DMS 273 treated with DMSO at 0.1 percent for 48 hours (cell line): ENCODE measurements at regions not wholly inside any gene's neighbourhood (a gene's known extent, or its start where the extent isn't known, plus 50 kb on each side); places are given as distances from the start of the nearest gene placed in this dataset.

Experiments
- DNase-seq: peaks from one replicate; lab custom pipeline; 2025; lab: John Stamatoyannopoulos, UW

GRCh38 chr7:80984619-80985018 is 65.8 kb upstream of the SEMA3C start:
- no peak for DNase-seq

DNA sequence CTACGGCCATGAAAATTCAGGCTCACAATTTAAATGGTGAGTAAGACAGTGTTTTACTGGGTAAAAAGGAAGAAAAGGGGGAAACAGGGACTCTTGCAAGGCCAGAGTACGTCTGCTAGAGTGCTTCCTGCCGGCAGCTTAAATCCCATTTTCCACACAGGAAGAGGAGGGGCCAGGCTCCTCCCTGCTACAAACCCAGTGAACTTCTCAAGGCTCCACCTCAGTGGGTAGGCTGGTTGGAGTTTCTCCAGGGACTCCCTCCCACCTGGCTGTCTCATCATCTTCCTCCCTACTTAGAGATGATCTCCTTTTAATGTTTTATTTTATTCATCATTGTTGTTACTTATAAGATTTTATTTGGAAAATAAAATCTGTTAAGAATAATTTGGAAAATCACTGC is 62.6 kb upstream of the SEMA3C start:
- DNase-seq, result no peak

DNA sequence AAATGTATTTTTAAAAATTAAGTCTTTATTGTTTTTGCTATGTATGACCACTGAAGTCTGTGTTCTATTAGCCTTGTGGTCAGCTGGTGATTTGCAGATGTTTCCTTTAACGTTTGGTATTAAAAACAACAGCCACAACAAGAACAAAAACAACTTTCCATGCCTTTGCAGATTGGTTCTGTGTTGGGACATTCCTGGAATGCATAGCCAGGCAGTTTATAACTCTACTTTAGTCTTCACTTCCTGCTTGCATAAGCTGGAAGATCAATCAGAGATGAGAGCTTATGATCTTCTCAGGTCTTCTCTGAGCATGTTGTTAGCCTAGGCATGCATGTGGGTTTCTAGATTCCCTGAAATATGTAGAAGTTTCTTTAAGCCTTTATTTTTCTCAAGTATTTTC is 58.9 kb upstream of the SEMA3C start:
- DNase-seq, result no peak

DNA sequence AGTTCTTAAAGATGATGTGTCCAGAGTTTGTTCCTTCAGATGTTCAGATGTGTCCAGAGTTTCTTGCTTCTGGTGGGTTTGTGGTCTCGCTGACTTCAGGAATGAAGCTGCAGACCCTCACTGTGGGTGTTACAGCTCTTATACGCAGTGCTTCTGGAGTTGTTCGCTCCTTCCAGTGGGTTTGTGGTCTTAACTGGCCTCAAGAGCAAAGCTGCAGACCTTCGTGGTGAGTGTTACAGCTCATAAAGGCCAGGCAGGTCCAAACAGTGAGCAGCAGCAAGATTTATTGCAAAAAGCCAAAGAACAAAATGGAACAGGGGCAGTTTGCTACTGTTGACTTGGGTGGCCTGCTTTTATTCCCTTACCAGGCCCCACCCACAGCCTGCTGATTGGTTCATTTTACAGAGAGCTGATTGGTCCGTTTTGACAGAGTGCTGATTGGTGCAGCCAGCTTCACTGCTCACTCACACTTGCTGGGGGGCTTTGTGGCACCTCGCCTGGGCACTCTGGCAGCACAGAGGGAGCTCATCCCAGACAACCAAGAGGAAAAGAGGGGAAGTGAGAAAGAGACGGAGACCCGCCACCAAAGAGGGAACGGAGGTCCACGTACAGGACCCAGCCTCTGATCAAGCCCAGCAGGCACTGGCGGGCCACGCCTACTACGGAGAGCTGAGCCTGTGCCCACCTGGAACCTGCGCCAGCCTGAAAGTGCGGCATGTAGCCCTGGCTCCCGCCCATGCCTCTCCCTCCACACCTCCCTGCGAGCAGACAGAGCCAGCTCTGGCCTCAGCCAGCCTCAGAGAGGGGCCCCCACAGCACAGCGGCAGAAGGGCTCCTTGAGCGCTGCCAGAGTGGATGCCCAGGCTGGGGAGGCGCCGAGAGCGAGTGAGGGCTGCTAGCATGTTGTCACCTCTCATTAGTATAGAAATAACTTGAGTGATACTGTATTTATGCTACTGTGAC is 55.8 kb upstream of the SEMA3C start:
- DNase-seq, result no peak

- DNase-seq, result no peak
Observed at GRCh38 chr7:80971225-80971624, 52.4 kb upstream of the SEMA3C start.
